T-helper 1 cell treated with Interleukin-12 subunit alpha and Interleukin-12 subunit beta and Interleukin-4 antibody, amounts not matched to agents 30 μg/mL and 1 μg/mL, for 36 hours (primary cell): ENCODE measurements at regions not wholly inside any gene's neighbourhood (a gene's known extent, or its start where the extent isn't known, plus 50 kb on each side); places are given as distances from the start of the nearest gene placed in this dataset.

Experiments
- H3K27ac Mint-ChIP-seq: one replicate; pipeline ENCODE4 v1.8.0; 2021; ENCODE audit warnings: mild to moderate bottlenecking, mixed read lengths
- H3K27me3 Mint-ChIP-seq: one replicate; pipeline ENCODE4 v1.8.0; 2021; ENCODE audit warnings: low read depth, mixed read lengths
- H3K36me3 Mint-ChIP-seq: one replicate; pipeline ENCODE4 v1.8.0; 2021; ENCODE audit warnings: low read depth, mixed read lengths
- H3K4me1 Mint-ChIP-seq: one replicate; pipeline ENCODE4 v1.8.0; 2021; ENCODE audit warnings: low read depth, mixed read lengths
- H3K4me3 Mint-ChIP-seq: one replicate; pipeline ENCODE4 v1.8.0; 2021; ENCODE audit warnings: mild to moderate bottlenecking, moderate library complexity, mixed read lengths
- H3K9me3 Mint-ChIP-seq: one replicate; pipeline ENCODE4 v1.8.0; 2021; ENCODE audit warnings: mixed read lengths

GRCh38 chr4:53929311-53929710 lies 135.1 kb downstream of the CHIC2 start:
- Mint-ChIP-seq H3K9me3 (no peaks in the 10 kb centered on the region), H3K4me3 (no peak overlapping the region), H3K36me3 (no peaks in the 10 kb centered on the region), H3K4me1 (no peaks in the 10 kb centered on the region), H3K27me3 (peaks cover 15% of the 10 kb centered on the region), H3K27ac (no peak overlapping the region)

- H3K36me3 Mint-ChIP-seq, result no peaks in the 10 kb centered on the region
- H3K4me3 Mint-ChIP-seq, result no peak overlapping the region
- H3K9me3 Mint-ChIP-seq, result no peaks in the 10 kb centered on the region
- H3K27ac Mint-ChIP-seq, result no peak overlapping the region
- peaks cover 15% of the 10 kb centered on the region for H3K27me3 Mint-ChIP-seq
- H3K4me1 Mint-ChIP-seq, result no peaks in the 10 kb centered on the region
These were observed 135.6 kb downstream of the CHIC2 start for GRCh38 chr4:53928825-53929224.

GRCh38 chr4:53925050-53925605 lies 139.3 kb downstream of the CHIC2 start:
- no peaks in the 10 kb centered on the region for H3K9me3 Mint-ChIP-seq
- no peaks in the 10 kb centered on the region for H3K36me3 Mint-ChIP-seq
- H3K4me3 Mint-ChIP-seq, result no peak overlapping the region
- no peaks in the 10 kb centered on the region for H3K4me1 Mint-ChIP-seq
- peaks cover 10% of the 10 kb centered on the region for H3K27me3 Mint-ChIP-seq
- H3K27ac Mint-ChIP-seq, result no peak overlapping the region

- Mint-ChIP-seq H3K4me3 (no peak overlapping the region), H3K36me3 (no peaks in the 10 kb centered on the region), H3K27me3 (peaks cover 13% of the 10 kb centered on the region), H3K27ac (no peak overlapping the region), H3K4me1 (no peaks in the 10 kb centered on the region), H3K9me3 (no peaks in the 10 kb centered on the region)
These were observed 139.9 kb downstream of the CHIC2 start for GRCh38 chr4:53924333-53925049.

GRCh38 chr4:53923921-53924320 lies 140.5 kb downstream of the CHIC2 start:
- Mint-ChIP-seq H3K36me3 (no peaks in the 10 kb centered on the region), H3K4me3 (no peak overlapping the region), H3K4me1 (no peaks in the 10 kb centered on the region), H3K27ac (no peak overlapping the region), H3K27me3 (peaks cover 14% of the 10 kb centered on the region), H3K9me3 (no peaks in the 10 kb centered on the region)

GRCh38 chr4:53921856-53922255 lies 142.5 kb downstream of the CHIC2 start:
- H3K9me3 Mint-ChIP-seq, result no peaks in the 10 kb centered on the region
- H3K27me3 Mint-ChIP-seq, result peaks cover 17% of the 10 kb centered on the region
- no peaks in the 10 kb centered on the region for H3K36me3 Mint-ChIP-seq
- H3K27ac Mint-ChIP-seq, result no peak overlapping the region
- H3K4me3 Mint-ChIP-seq, result no peak overlapping the region
- no peaks in the 10 kb centered on the region for H3K4me1 Mint-ChIP-seq

- Mint-ChIP-seq H3K27ac (no peak overlapping the region), H3K4me3 (no peak overlapping the region), H3K36me3 (no peaks in the 10 kb centered on the region), H3K27me3 (peaks cover 14% of the 10 kb centered on the region), H3K4me1 (no peaks in the 10 kb centered on the region), H3K9me3 (no peaks in the 10 kb centered on the region)
These were observed 143.5 kb downstream of the CHIC2 start for GRCh38 chr4:53920883-53921282.

GRCh38 chr4:53920116-53920515 lies 144.3 kb downstream of the CHIC2 start:
- no peaks in the 10 kb centered on the region for H3K36me3 Mint-ChIP-seq
- no peaks in the 10 kb centered on the region for H3K9me3 Mint-ChIP-seq
- peaks cover 14% of the 10 kb centered on the region for H3K27me3 Mint-ChIP-seq
- no peak overlapping the region for H3K4me3 Mint-ChIP-seq
- H3K27ac Mint-ChIP-seq, result no peak overlapping the region
- H3K4me1 Mint-ChIP-seq, result no peaks in the 10 kb centered on the region

GRCh38 chr4:53919535-53919934 lies 144.9 kb downstream of the CHIC2 start:
- Mint-ChIP-seq H3K4me3 (no peak overlapping the region), H3K4me1 (no peaks in the 10 kb centered on the region), H3K9me3 (no peaks in the 10 kb centered on the region), H3K36me3 (no peaks in the 10 kb centered on the region), H3K27ac (no peak overlapping the region), H3K27me3 (peaks cover 11% of the 10 kb centered on the region)

- H3K9me3 Mint-ChIP-seq, result no peaks in the 10 kb centered on the region
- no peaks in the 10 kb centered on the region for H3K36me3 Mint-ChIP-seq
- H3K4me3 Mint-ChIP-seq, result no peak overlapping the region
- H3K4me1 Mint-ChIP-seq, result no peaks in the 10 kb centered on the region
- peaks cover 9% of the 10 kb centered on the region for H3K27me3 Mint-ChIP-seq
- no peak overlapping the region for H3K27ac Mint-ChIP-seq
These were observed 146.7 kb downstream of the CHIC2 start for GRCh38 chr4:53917729-53918128.

GRCh38 chr4:53916431-53916889 lies 147.9 kb downstream of the CHIC2 start:
- Mint-ChIP-seq H3K27ac (no peak overlapping the region), H3K36me3 (no peaks in the 10 kb centered on the region), H3K4me3 (no peak overlapping the region), H3K27me3 (peaks cover 9% of the 10 kb centered on the region), H3K4me1 (no peaks in the 10 kb centered on the region), H3K9me3 (no peaks in the 10 kb centered on the region)

GRCh38 chr4:53914313-53915016 lies 149.9 kb downstream of the CHIC2 start:
- no peaks in the 10 kb centered on the region for H3K4me1 Mint-ChIP-seq
- peaks cover 6% of the 10 kb centered on the region for H3K27me3 Mint-ChIP-seq
- no peak overlapping the region for H3K27ac Mint-ChIP-seq
- H3K4me3 Mint-ChIP-seq, result no peak overlapping the region
- no peaks in the 10 kb centered on the region for H3K9me3 Mint-ChIP-seq
- H3K36me3 Mint-ChIP-seq, result no peaks in the 10 kb centered on the region

GRCh38 chr4:53913771-53914170 lies 150.6 kb downstream of the CHIC2 start:
- Mint-ChIP-seq H3K27ac (no peak overlapping the region), H3K9me3 (no peaks in the 10 kb centered on the region), H3K4me3 (no peak overlapping the region), H3K4me1 (no peaks in the 10 kb centered on the region), H3K27me3 (peaks cover 6% of the 10 kb centered on the region), H3K36me3 (no peaks in the 10 kb centered on the region)

- H3K27me3 Mint-ChIP-seq, result peaks cover 11% of the 10 kb centered on the region
- no peak overlapping the region for H3K4me3 Mint-ChIP-seq
- no peak overlapping the region for H3K27ac Mint-ChIP-seq
- H3K36me3 Mint-ChIP-seq, result no peaks in the 10 kb centered on the region
- no peaks in the 10 kb centered on the region for H3K9me3 Mint-ChIP-seq
- H3K4me1 Mint-ChIP-seq, result peaks cover 7% of the 10 kb centered on the region
These were observed 151.5 kb downstream of the CHIC2 start for GRCh38 chr4:53912766-53913497.
